BLaER1 (cell line): ENCODE measurements at regions not wholly inside any gene's neighbourhood (a gene's known extent, or its start where the extent isn't known, plus 50 kb on each side); places are given as distances from the start of the nearest gene placed in this dataset.
"Not testable (repeated sequence)": the region's sequence is repeated elsewhere in the genome, so short reads cannot be mapped to it uniquely, and the experiment has no call there.

Experiments
- H3K27ac ChIP-seq: shearing (Covaris generic); formaldehyde crosslinking; 2 replicates; pipeline ENCODE4 v1.8.1; 2022
- H3K27me3 ChIP-seq: shearing (Covaris generic); formaldehyde crosslinking; 2 replicates; pipeline ENCODE4 v1.8.1; 2022
- H3K36me3 ChIP-seq: shearing (Covaris generic); formaldehyde crosslinking; 2 replicates; pipeline ENCODE4 v1.8.1; 2022
- H3K4me1 ChIP-seq: shearing (Covaris generic); formaldehyde crosslinking; 2 replicates; pipeline ENCODE4 v1.8.1; 2022
- H3K4me2 ChIP-seq: shearing (Covaris generic); formaldehyde crosslinking; 2 replicates; pipeline ENCODE4 v1.8.1; 2022
- H3K4me3 ChIP-seq: shearing (Covaris generic); formaldehyde crosslinking; 2 replicates; pipeline ENCODE4 v1.8.1; 2022
- H3K9ac ChIP-seq: shearing (Covaris generic); formaldehyde crosslinking; 2 replicates; pipeline ENCODE4 v1.8.1; 2022
- H3K9me3 ChIP-seq: shearing (Covaris generic); formaldehyde crosslinking; 2 replicates; pipeline ENCODE4 v1.8.1; 2022
- H4K20me1 ChIP-seq: shearing (Covaris generic); formaldehyde crosslinking; 2 replicates; pipeline ENCODE4 v1.8.1; 2022
- Cebpa-rat ChIP-seq: shearing (Covaris generic); IDR thresholded peaks from 2 replicates; pipeline ENCODE4 v1.8.1; 2022

DNA sequence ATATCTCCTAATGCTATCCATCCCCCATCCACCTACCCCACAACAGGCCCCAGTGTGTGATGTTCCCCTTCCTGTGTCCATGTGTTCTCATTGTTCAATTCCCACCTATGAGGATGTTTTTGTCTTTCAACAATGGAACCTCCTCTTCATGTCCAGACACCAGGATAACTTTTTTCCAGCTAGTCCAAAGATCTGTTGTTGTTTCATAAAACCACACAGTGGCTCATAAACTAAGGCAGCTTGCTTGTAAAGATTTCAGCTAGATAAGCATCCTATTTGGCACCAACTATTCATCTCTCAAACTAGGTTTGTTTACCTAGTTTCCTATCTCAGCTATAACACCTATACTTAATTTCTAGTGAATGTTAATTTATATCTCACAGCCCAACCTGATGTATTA, 937.7 kb downstream of the TRIB2 start:
- no peaks in the 10 kb centered on the region for H3K36me3 ChIP-seq
- H3K9me3 ChIP-seq: peaks cover 16% of the 10 kb centered on the region
- no peak overlapping the region for H3K4me3 ChIP-seq

GRCh38 chr2:13660231-13660630, 943.5 kb downstream of the TRIB2 start:
- H3K9ac ChIP-seq: no peak overlapping the region
- no peak overlapping the region for H3K4me2 ChIP-seq
- H4K20me1 ChIP-seq: no peaks in the 10 kb centered on the region
- no peaks in the 10 kb centered on the region for H3K9me3 ChIP-seq
- TF ChIP-seq Cebpa-rat: no peak
- no peak overlapping the region for H3K4me3 ChIP-seq
- no peaks in the 10 kb centered on the region for H3K27me3 ChIP-seq
- H3K27ac ChIP-seq: no peak overlapping the region
- H3K4me1 ChIP-seq: no peaks in the 10 kb centered on the region
- no peaks in the 10 kb centered on the region for H3K36me3 ChIP-seq

More for the DNA sequence above, 937.7 kb downstream of the TRIB2 start:
- Histone ChIP-seq H3K9ac (no peak overlapping the region), H3K27ac (no peak overlapping the region), H3K4me2 (no peak overlapping the region), H3K27me3 (no peaks in the 10 kb centered on the region), H4K20me1 (no peaks in the 10 kb centered on the region), H3K4me1 (no peaks in the 10 kb centered on the region)
- no peak for TF ChIP-seq Cebpa-rat

- Histone ChIP-seq H3K27ac (no peak overlapping the region), H3K4me3 (no peak overlapping the region), H3K9ac (no peak overlapping the region), H3K4me1 (no peaks in the 10 kb centered on the region), H3K9me3 (no peaks in the 10 kb centered on the region), H3K4me2 (no peak overlapping the region), H3K27me3 (no peaks in the 10 kb centered on the region), H4K20me1 (no peaks in the 10 kb centered on the region), H3K36me3 (no peaks in the 10 kb centered on the region)
- no peak for TF ChIP-seq Cebpa-rat
Measured at GRCh38 chr2:13662055-13662454, 945.3 kb downstream of the TRIB2 start.

- Histone ChIP-seq H3K27me3 (no peaks in the 10 kb centered on the region), H3K36me3 (no peaks in the 10 kb centered on the region), H4K20me1 (no peaks in the 10 kb centered on the region), H3K9me3 (no peaks in the 10 kb centered on the region), H3K4me1 (no peaks in the 10 kb centered on the region), H3K4me2 (no peak overlapping the region), H3K27ac (no peak overlapping the region), H3K4me3 (no peak overlapping the region), H3K9ac (no peak overlapping the region)
- no peak for TF ChIP-seq Cebpa-rat
Measured at GRCh38 chr2:13666582-13667414, 950.1 kb downstream of the TRIB2 start.

DNA sequence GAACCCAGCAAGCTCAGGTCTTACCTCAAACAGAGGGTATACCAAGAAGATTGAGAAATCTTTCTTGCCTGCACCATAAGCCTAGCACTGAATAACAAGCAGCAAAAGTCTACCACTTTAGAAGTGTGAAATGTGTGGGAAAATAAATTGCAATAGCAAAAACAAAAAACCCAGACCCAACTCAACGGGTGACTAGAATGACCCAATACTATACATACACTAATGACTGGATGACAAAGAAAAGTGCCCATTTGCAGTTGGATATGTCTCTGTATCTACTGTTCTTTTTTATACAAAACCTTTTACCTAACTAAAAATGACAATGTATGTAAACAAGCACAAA, 950.6 kb downstream of the TRIB2 start:
- no peaks in the 10 kb centered on the region for H3K9me3 ChIP-seq
- no peak overlapping the region for H3K27ac ChIP-seq
- TF ChIP-seq Cebpa-rat: no peak
- no peaks in the 10 kb centered on the region for H3K36me3 ChIP-seq
- H3K9ac ChIP-seq: no peak overlapping the region
- no peak overlapping the region for H3K4me3 ChIP-seq
- no peaks in the 10 kb centered on the region for H3K27me3 ChIP-seq
- H3K4me1 ChIP-seq: no peaks in the 10 kb centered on the region
- H4K20me1 ChIP-seq: no peaks in the 10 kb centered on the region
- no peak overlapping the region for H3K4me2 ChIP-seq

GRCh38 chr2:13669607-13670006, 952.9 kb downstream of the TRIB2 start:
- H3K9ac ChIP-seq: no peak overlapping the region
- no peaks in the 10 kb centered on the region for H3K4me1 ChIP-seq
- no peaks in the 10 kb centered on the region for H3K36me3 ChIP-seq
- no peak for TF ChIP-seq Cebpa-rat
- H4K20me1 ChIP-seq: no peaks in the 10 kb centered on the region
- H3K9me3 ChIP-seq: no peaks in the 10 kb centered on the region
- no peaks in the 10 kb centered on the region for H3K27me3 ChIP-seq
- H3K27ac ChIP-seq: no peak overlapping the region
- H3K4me2 ChIP-seq: no peak overlapping the region
- no peak overlapping the region for H3K4me3 ChIP-seq

DNA sequence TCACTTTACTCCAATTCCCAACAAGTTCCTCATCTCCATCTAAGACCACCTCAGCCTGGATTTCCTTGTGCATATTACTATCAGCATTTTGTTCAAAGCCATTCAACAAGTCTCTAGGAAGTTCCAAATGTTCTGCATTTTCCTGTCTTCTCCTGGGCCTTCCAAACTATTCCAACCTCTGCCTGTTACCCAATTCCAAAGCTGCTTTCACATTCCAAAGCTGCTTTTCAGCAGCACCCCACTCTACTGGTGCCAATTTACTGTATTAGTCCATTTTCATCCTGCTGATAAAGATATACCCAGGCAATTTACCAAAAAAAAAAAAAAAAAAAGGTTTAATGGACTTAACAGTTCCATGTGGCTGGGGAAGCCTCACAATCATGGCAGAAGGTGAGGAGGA, 957.1 kb downstream of the TRIB2 start:
- not testable (repeated sequence) for H3K4me1 ChIP-seq, H3K27me3 ChIP-seq, H3K27ac ChIP-seq, H3K4me3 ChIP-seq, H3K36me3 ChIP-seq, H3K9me3 ChIP-seq, H4K20me1 ChIP-seq, H3K4me2 ChIP-seq, H3K9ac ChIP-seq

- Histone ChIP-seq H3K9ac (no peak overlapping the region), H3K4me2 (no peak overlapping the region)
Measured at GRCh38 chr2:13676269-13676668, 956.2 kb upstream of the LRATD1 start.

GRCh38 chr2:13681936-13682335, 950.6 kb upstream of the LRATD1 start:
- TF ChIP-seq Cebpa-rat: no peak

More at GRCh38 chr2:13676269-13676668, 956.2 kb upstream of the LRATD1 start:
- Histone ChIP-seq H3K9me3 (no peaks in the 10 kb centered on the region), H3K4me3 (no peak overlapping the region), H3K27me3 (no peaks in the 10 kb centered on the region), H3K4me1 (no peaks in the 10 kb centered on the region), H4K20me1 (no peaks in the 10 kb centered on the region), H3K36me3 (no peaks in the 10 kb centered on the region), H3K27ac (no peak overlapping the region)
- no peak for TF ChIP-seq Cebpa-rat

DNA sequence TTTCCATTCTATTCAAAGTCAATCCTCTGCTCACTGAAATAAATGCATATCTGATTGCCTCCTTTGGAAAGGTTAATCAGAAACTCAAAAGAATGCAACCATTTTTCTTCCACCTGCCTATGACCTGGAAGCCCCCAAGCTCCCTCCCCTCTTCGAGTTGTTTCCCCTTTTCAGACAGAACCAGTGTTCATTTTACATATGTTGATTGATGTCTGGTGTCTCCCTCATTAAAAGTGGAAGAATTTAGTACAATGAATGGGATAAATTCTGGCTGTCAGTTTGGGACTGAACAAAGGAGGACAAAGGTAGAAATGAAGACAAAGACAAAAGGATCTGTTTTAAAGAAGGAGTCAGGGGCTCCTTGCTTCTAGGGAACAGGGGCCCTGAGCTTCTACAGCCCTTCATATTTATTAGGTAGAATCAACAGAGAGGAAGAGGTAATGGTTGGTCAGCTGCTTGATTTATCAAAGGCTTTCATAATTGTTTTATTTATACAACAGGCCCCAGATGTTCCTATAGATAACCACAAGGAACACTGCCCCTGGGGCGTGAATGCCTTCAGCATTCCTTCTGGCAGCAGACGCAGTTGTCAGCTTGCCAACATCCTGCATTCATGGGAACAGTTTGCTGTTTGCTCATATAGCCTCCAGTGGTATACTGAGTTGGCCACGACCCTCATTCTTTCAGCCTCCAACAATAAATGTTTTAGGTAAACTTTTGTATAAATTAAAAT, 949.8 kb upstream of the LRATD1 start:
- H3K9ac ChIP-seq: no peak overlapping the region
- H3K9me3 ChIP-seq: peaks cover 4% of the 10 kb centered on the region; the same call in 1 of the 2 replicates
- H4K20me1 ChIP-seq: no peaks in the 10 kb centered on the region
- TF ChIP-seq Cebpa-rat: no peak
- no peak overlapping the region for H3K27ac ChIP-seq
- no peak overlapping the region for H3K4me3 ChIP-seq
- no peaks in the 10 kb centered on the region for H3K36me3 ChIP-seq
- no peaks in the 10 kb centered on the region for H3K4me1 ChIP-seq
- H3K4me2 ChIP-seq: no peak overlapping the region
- no peaks in the 10 kb centered on the region for H3K27me3 ChIP-seq

More at GRCh38 chr2:13681936-13682335, 950.6 kb upstream of the LRATD1 start:
- Histone ChIP-seq H3K4me1 (no peaks in the 10 kb centered on the region), H3K4me2 (no peak overlapping the region), H3K4me3 (no peak overlapping the region), H3K9ac (no peak overlapping the region), H3K36me3 (no peaks in the 10 kb centered on the region), H3K27me3 (no peaks in the 10 kb centered on the region), H3K27ac (0 out of 2 replicates have a peak overlapping the region, but pooled peaks have one; percentile 4), H3K9me3 (peaks cover 4% of the 10 kb centered on the region; the same call in 1 of the 2 replicates), H4K20me1 (no peaks in the 10 kb centered on the region)
